HG02981 (cell line): ENCODE measurements at regions not wholly inside any gene's neighbourhood (a gene's known extent, or its start where the extent isn't known, plus 50 kb on each side); places are given as distances from the start of the nearest gene placed in this dataset.
"Not testable (repeated sequence)": the region's sequence is repeated elsewhere in the genome, so short reads cannot be mapped to it uniquely, and the experiment has no call there.

Experiments used
- ATAC-seq: cut with Tn5 transposase; IDR thresholded peaks from one replicate; pipeline ENCODE4 v1.9.1; 2021; ENCODE audit warnings: mild to moderate bottlenecking, moderate library complexity; ENCODE audit not compliant: unreplicated experiment

DNA sequence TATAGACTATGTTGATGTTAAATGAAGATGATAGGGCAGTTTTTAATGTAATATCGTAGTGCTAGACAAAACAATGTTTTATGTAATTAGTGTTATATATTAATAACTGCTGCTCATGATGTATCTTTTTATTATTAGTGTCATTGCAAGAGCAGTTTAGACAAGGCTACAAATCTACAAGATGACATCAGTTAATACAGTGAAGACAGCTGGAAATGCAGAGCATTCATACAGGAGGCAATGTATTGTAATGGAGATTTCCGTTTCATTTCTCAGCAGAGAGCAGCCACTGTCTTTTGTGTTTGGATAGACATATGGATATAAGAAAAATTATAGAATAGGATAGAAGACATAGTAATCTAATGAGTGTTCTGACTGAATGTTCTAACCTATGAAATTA is 178.0 kb downstream of the FOXG1 start:
- no peak for ATAC-seq

DNA sequence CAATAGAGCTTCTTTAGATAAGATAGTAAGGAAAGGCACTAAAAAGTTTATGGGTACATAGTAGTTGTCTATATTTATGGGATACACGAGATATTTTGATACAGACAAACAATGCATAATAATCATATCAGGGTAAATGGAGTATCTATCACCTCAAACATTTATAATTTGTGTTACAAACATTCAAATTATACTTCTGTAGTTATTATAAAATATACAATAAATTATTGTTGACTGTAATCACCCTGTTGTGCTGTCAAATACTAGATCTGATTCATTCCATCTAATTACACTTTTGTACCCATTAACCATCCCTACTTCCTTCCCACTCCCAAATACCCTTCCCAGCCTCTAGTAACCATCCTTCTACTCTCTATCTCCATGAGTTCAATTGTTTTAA is 179.7 kb downstream of the FOXG1 start:
- no peak for ATAC-seq

DNA sequence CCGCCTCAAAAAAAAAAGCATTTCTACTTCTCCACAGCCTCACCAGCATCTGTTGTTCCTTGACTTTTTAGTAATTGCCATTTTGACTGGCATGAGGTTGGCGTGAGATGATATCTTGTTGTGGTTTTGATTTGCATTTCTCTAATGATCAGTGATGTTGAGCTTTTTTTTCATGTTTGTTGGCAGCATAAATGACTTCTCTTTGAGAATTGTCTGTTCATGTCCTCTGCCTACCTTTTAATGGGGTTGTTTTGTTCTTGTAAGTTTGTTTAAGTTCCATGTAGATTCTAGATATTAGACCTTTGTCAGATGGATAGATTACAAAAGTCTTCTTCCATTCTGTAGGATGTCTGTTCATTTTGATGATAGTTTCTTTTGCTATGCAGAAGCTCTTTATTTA is 182.9 kb downstream of the FOXG1 start:
- no peak for ATAC-seq

DNA sequence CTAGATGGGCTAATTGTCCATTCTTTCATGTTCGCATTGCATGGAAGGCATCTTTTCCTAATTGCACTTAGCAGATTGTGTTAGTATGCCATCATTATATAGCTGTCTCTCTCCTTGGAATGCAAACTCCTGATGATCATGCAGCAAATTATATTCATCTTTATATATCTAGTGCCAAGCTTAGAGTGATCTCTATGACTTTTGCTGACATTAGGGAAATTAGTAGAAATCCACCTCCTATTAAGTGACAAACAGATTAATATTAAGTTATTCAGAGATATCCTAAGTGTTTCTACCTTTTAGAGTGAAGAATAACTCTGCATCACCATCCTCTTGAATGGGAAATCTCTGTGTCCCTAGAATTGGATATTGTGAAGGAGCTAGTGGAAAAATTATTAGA is 185.6 kb downstream of the FOXG1 start:
- no peak for ATAC-seq

DNA sequence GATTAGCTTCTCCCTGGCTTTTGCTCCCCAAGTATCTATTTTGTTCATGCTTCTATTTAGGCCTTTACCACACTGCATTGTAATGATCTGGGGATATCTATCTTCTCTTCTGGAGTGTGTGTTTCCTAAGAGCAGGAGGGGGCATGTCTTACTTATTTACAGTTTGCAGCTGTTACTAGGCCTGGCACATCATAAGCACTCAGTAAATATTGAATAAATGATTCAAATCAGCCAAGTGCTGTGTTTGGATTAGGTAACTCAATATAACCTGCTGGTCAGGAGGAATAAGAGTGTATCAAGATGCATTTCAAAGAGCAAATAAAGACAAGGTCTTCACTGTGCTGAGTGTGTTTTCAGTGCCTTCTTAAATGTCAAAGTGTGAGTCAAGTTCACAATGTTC is 186.1 kb downstream of the FOXG1 start:
- ATAC-seq = no peak

DNA sequence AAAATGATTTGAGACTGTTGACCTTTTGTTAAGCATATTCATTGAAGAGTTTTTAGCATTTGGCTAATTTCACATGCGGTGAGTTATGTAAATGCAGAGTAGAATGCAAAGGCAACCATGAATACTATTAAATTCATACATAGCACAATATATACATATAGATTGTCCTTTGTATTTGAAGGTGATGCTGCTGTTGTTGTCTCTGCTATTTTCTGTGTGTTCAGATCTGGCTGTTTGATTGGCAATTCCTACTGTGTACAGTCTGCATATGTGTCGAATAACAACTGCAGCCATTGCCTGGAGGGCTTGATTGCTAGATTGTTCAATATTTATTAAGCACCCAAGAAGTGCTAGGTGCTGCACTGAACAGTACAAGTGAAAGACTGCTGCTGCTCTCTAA is 187.4 kb downstream of the FOXG1 start:
- ATAC-seq = no peak

DNA sequence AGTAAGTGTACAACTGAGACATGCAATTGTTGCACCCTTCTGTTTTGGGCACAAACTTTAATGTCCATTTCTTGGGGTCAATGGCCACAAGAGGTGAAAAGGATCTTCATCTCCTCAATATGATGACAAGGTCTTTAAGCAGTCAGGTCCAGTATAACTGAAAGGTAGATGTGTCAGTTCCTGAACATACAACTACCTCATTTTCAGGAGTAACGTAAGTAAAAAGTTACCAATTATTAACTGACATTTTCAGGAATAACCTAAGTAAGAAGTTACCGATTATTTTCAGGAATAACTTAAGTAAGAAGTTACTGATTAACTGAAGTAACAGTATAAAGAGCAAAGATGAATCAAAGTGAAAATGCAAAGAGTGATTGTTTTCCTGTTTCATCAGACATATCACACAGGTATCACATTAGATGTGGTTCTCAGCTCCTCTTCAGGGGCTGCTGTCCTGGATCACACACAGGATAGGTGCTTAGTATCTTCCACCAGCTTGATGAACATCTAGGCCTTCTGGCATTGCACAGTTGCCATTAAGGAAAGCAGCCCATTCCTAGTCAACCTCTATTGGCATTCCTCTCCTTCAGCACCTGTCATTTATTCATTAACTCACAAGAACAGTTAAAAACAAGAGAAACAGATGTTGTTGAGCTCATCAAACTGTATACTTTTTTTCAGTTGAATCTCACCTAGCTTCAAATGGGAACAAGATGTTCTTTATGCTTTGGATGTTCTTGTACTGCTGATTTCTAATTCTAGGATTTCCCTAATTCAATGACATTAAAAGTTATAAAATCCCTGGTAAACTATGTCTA is 200.0 kb downstream of the FOXG1 start:
- peak; percentile 95 for ATAC-seq

DNA sequence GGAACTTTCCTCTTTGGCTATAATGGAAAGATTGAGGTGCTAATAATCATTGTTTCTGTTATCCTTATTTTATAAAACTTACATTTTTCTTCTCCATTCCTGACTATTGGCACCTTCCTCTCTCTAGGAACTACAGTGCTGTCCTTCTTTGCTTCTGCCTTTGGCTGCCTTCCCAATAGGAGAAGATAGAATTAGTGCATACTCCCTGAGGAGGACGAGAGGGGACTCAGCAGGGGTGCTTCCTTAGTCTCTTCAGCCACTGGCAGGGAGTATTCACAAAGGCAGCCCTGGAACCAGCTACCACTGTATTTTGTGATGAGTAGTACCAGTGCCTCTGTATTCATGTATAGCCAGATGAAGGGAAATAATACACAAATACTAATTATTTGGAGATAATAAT is 208.5 kb downstream of the FOXG1 start:
- no peak for ATAC-seq

DNA sequence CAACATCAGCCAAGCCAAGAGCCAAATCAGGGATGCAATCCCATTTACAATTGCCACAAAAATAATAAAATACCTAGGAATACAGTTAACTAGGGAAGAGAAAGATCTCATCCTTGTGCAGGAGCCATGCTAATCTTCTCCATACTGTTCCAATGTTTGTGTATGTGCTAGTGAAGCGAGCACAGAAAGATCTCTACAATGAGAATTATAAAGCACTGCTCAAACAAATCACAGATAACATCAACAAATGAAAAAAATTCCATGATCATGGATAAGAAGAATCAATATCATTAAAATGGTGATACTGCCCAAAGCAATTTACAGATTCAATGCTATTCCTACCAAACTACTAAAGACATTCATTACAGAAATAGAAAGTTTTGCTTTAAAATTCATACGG is 215.6 kb downstream of the FOXG1 start:
- ATAC-seq = no peak

DNA sequence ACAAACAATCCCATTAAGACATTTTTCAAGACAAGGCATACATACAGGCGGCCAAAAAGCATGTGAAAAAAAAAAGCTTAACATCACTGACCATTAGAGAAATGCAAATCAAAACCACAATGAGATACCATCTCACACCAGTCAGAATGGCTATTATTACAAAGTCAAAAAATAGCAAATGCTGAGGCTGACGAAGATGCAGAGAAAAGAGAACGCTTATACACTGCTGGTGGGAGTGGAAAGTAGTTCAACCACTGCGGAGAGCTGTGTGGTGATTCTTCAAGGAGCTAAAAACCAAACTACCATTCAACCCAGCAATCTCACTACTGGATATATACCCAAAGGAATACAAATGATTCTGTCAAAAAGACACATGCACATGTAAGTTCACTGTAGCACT is 216.7 kb downstream of the FOXG1 start:
- ATAC-seq = no peak

DNA sequence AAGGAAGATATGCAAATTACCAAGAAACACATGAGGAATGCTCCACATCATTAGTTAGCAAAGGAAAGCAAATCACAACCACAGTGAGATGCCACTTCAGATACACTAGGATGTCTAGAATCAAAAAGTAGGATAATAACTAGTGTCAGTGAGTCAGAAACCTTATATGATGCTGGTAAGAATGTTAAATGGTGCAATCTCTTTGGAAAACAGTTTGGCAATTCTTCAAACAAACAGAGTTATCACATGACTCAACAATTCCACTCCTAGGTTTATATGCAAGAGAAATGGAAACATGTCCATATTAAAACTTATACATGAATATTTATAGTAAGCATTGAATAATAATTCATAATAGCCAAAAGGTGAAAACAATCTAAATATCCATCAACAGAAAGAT is 220.9 kb downstream of the FOXG1 start:
- ATAC-seq = no peak

DNA sequence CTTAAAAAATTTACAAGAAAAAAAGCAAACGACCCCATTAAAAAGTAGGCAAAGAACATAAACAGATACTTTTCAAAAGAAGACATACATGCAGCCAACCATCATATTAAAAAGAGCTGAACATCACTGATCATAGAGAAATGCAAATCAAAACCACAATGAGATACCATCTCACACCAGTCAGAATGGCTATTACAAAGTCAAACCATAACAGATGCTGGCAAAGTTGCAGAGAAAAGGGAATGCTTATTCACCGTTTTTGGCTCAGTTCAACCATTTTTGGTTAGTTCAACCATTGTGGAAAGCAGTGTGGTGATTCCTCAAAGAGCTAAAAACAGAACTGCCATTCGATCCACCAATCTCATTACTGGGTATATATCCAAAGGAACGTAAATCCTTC is 230.6 kb downstream of the FOXG1 start:
- not testable (repeated sequence) for ATAC-seq

DNA sequence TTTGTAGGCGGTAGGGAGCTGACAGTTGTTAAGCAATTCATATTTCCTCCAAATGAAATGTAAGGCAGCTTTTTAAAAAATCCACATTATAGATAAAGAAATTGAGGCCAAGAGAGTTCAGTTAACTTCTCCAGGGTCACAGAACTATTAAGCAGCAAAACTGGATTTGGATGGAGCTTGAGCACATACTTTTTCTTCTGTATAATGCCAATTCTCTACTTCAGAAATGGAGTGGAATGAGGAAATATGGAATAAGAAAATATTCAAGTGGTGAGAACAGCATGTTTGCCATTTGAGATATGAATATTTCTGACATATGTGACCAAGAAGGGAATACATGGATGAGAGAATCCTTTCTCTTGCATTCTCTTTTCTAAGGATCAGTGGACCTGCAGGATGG is 233.1 kb downstream of the FOXG1 start:
- no peak for ATAC-seq

DNA sequence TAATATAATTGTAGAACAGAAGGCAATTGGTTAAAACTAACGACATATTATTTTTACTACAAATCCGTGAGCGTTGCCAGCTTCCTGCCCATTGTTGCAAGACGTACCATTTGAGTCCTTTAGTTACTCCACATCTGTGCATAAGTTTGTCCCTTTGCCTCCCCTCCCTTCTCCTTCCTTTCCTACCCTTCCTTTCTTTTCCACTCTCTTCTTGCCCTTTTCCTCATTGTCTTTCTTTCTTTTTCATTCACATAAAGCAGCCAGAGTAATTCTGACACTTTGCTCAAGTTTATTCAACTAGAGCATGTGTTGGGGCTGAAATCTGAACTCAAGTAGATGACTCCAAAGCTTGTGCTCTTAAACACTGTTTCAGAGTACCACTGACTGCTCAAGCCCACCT is 239.1 kb downstream of the FOXG1 start:
- ATAC-seq = no peak

DNA sequence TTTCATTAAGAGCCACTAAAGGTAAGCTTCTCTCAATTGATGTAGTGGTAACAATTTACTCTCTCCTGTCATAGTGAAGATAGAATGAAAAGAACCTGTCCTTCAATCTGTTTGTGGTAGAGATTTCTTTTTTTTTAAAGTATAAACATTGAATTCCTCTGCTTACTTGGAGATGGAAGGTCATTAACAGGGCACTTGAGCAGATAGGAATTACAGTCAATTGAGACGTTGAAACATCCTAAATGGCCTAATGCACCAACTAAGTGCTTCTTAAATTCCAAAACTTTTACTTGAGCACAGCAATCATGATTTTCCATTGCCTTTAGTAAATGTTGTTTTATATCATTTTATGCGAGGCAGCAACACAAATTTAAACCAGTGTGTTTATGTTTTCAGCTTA is 241.4 kb downstream of the FOXG1 start:
- no peak for ATAC-seq

DNA sequence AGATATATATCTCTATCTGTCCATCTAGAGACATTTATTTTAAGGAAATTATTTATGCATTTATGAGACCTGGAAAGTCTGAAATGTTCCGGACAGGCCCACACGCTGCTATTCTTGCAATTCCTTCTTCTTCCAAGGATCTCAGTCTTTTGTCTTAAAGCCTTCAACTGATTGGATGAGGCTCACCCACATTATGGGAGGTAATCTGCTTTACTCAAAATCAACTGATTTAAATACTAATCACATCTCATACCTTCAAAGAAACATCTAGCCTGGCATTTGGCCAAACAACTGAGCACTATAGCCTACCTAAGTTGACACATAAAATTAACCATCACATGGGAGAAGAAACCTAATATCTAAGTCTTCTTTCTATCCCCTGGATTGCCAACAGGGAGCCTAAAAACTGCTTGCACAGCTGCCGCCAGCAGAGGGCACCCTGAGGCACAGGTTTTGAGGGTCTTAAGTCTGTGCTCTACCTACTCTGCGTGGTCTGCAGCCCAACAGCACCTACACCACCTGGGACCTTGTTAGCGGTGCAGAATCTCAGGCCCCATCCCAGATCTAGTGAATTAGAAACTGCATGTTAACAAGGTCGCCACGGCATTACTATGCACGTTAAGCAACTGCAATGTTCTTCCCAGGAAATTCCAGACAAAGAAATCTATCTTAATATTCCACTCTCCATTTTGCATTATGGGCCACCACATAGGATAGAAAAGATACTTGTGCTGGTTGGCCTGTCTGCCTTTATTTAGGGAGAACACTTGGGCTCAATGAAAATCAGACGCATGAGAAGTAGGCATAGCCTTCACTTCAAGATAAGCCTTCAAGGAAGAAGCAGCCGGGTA is 249.7 kb downstream of the FOXG1 start:
- ATAC-seq = no peak

DNA sequence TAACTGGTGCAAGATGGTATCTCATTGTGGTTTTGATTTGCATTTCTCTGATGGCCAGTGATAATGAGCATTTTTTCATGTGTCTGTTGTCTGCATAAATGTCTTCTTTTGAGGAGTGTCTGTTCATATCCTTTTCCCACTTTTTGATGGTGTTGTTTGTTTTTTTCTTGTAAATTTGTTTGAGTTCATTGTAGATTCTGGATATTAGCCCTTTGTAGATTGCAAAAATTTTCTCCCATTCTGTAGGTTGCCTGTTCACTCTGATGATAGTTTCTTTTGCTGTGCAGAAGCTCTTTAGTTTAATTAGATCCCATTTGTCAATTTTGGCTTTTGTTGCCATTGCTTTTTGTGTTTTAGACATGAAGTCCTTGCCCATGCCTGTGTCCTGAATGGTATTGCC is 256.9 kb downstream of the FOXG1 start:
- not testable (repeated sequence) for ATAC-seq

DNA sequence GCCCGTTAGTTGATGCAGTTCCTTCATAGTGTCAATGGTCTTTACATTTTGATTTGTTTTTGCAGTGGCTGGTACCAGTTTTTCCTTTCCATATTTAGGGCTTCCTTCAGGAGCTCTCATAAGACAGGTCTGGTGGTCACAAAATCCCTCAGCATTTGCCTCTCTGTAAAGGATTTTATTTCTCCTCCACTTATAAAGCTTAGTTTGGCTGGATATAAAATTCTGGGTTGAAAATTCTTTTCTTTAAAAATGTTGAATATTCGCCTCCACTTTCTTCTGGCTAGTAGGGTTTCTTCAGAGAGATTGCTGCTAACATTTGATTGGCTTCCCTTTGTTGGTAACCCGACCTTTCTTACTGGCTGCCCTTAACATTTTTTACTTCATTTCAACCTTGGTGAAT is 260.9 kb downstream of the FOXG1 start:
- not testable (repeated sequence) for ATAC-seq

DNA sequence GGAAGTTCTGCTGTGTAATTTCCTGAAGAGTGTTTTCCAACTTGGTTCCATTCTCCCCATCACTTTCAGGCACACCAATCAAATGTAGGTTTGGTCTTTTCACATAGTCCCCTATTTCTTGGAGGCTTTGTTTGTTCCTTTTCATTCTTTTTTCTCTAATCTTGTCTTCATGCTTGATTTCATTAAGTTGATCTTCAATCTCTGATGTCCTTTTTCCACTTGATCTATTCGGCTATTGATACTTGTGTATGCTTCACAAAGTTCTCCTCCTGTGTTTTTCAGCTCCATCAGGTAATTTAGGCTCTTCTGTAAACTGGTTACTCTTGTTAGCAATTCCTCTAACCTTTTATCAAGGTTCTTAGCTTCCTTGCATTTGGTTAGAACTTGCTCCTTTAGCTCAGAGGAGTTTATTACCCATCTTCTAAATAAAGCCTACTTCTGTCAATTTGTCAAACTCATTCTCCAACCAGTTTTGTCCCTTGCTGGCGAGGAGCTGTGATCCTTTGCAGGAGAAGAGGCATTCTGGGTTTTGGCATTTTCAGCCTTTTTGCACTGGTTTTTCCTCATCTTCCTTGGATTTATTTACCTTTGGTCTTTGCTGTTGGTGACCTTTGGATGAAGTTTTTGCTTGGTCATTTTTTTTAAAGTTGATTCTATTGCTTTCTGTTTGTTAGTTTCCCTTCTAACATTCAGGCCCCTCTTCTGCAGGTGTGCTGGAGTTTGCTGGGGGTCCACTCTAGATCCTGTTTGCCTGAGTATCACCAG is 261.5 kb downstream of the FOXG1 start:
- ATAC-seq = not testable (repeated sequence)

DNA sequence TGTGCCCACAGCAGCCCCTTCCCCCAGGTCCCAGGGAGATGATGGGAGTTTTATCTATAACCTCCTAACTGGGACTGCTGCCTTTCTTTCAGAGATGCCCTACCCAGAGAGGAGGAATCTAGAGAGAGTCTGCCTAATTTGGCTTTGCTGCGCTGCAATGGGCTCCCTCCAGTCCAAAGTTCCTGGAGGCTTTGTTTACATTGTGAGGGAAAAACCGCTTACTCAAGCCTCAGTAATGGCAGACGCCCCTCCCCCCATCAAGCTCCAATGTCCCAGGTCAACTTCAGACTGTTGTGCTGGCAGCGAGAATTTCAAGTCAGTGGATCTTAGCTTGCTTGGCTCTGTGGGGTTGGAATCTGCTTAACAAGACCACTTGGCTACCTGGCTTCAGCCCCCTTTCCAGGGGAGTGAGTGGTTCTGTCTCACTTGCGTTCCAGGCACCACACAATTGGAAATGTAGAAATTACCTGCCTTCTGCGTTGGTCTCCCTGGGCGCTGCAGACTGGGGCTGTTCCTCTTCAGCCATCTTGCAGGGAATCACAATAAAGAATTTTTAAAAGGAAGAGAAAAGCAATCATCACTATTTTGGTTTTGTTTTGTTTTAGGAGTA is 262.5 kb downstream of the FOXG1 start:
- ATAC-seq = no peak

DNA sequence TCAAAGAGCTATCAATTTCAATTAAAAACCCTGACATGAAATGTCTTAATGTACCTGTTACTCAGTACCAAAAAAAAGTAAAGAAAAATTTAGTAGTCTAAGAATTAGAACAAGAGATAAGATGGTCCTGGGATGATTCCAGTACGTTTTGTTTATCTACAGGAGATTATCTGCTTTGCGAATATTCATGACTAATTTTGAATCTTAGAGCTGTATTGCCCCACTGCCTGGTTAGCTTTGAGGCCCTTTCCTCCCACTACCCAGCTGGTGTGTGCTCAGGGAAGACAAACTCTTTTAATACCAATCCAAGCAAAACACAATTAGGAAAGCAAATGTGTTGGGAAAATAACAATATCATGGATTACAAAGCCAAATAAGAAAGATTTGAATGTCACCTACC is 263.5 kb downstream of the FOXG1 start:
- no peak for ATAC-seq
